ENCODE measurements at regions not wholly inside any gene's neighbourhood (a gene's known extent, or its start where the extent isn't known, plus 50 kb on each side); places are given as distances from the start of the nearest gene placed in this dataset.

- no peak for TF ChIP-seq CTCF (IDR thresholded peaks at IDR 0.05)
- no peak for TF ChIP-seq POLR2A (IDR thresholded peaks at IDR 0.05)
- no peak for TF ChIP-seq POLR2AphosphoS5 (IDR thresholded peaks at IDR 0.05)
- TF ChIP-seq EP300 (IDR thresholded peaks at IDR 0.05) = no peak
These were observed 93.6 kb upstream of the PTPN13 start for GRCh38 chr4:86500527-86500926.

Measured in gastroesophageal sphincter (tissue), 3 donors.